Neutrophil (primary cell): ENCODE measurements at regions not wholly inside any gene's neighbourhood (a gene's known extent, or its start where the extent isn't known, plus 50 kb on each side); places are given as distances from the start of the nearest gene placed in this dataset.

Experiments
- H3K27ac ChIP-seq: fragments of 200-600 bp; sonication (generic); 2 replicates; pipeline ENCODE4 v1.5.1; 2016; ENCODE audit warnings: mild to moderate bottlenecking, moderate library complexity
- H3K27me3 ChIP-seq: fragments of 200-600 bp; sonication (generic); 2 replicates; pipeline ENCODE4 v1.6.0; 2016; ENCODE audit warnings: mild to moderate bottlenecking
- H3K36me3 ChIP-seq: fragments of 200-600 bp; sonication (generic); 2 replicates; pipeline ENCODE4 v1.5.1; 2017
- H3K4me1 ChIP-seq, 2 experiments: fragments of 200-600 bp in 1 of 2; sonication (generic) in 1 of 2; 1 replicate in 1 of 2; 2 replicates in 1 of 2; pipeline versions ENCODE4 v1.5.1 to v1.6.1; 2013 to 2016; ENCODE audit warnings: low read depth in 1 of 2, low read length in 1 of 2, mild to moderate bottlenecking in 1 of 2, moderate library complexity in 1 of 2; ENCODE audit not compliant: control insufficient read depth in 1 of 2, insufficient read depth in 1 of 2
- H3K4me3 ChIP-seq, 2 experiments: fragments of 200-600 bp in 1 of 2; sonication (generic) in 1 of 2; 1 replicate in 1 of 2; 2 replicates in 1 of 2; pipeline ENCODE4 v1.5.1; 2013 to 2016; ENCODE audit warnings: low read depth in 1 of 2, low read length in 1 of 2, mild to moderate bottlenecking in 1 of 2, moderate library complexity in 1 of 2
- H3K9me3 ChIP-seq: fragments of 200-600 bp; sonication (generic); 2 replicates; pipeline ENCODE4 v1.5.1; 2016
- CTCF ChIP-seq: fragments of 200-600 bp; sonication (generic); IDR thresholded peaks from 2 replicates; pipeline ENCODE4 v1.5.1; 2016; ENCODE audit warnings: antibody characterized with exemption

DNA sequence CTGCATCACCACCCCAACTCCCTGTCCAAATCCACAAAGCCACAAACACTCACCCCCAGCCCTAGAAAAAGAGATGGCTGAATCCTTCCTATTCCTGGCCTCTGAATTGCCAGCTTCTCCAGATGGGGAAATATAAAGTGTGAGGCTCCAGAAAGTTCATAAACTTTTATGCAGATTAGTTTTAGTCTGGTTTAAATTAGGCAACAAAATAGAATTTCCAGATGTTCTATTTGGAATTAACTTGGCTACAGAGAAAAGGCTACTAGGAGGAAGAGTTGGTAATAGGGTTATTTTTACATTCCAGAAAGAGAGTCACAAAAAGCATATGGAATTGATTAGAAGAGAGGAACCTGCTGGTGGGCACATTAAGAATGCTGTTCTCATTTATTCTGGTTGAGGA is 56.0 kb downstream of the EN1 start:
- no peaks in the 10 kb centered on the region for H3K4me1 ChIP-seq
- TF ChIP-seq CTCF, result no peak
- H3K27ac ChIP-seq, result no peak overlapping the region
- no peaks in the 10 kb centered on the region for H3K36me3 ChIP-seq
- no peak overlapping the region for H3K4me3 ChIP-seq
- H3K9me3 ChIP-seq, result no peaks in the 10 kb centered on the region
- H3K27me3 ChIP-seq, result peaks cover 26% of the 10 kb centered on the region

DNA sequence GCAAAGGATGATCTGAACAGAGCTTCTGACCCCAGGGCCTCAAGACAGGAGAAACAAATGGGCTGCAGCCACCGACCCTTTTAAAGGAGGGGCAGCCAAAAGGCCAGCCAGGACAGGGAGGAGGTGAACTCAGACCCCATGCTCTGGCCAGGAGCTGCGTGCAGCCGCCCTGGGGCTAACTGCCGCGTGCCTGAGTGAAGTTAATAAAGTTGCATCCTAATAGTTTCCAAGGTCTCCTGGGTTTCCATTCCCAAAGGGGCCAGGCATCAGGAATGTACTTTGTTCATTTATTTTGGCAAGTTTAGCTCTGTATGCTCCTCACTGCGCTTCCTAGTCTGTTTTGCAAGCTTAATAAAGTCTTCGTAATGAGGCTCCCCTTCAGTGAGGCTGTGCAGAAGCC is 60.7 kb downstream of the EN1 start:
- no peak for TF ChIP-seq CTCF
- no peaks in the 10 kb centered on the region for H3K4me1 ChIP-seq
- H3K9me3 ChIP-seq, result no peaks in the 10 kb centered on the region
- H3K4me3 ChIP-seq, result no peak overlapping the region
- H3K27me3 ChIP-seq, result peaks cover 30% of the 10 kb centered on the region
- H3K36me3 ChIP-seq, result no peaks in the 10 kb centered on the region
- no peak overlapping the region for H3K27ac ChIP-seq

DNA sequence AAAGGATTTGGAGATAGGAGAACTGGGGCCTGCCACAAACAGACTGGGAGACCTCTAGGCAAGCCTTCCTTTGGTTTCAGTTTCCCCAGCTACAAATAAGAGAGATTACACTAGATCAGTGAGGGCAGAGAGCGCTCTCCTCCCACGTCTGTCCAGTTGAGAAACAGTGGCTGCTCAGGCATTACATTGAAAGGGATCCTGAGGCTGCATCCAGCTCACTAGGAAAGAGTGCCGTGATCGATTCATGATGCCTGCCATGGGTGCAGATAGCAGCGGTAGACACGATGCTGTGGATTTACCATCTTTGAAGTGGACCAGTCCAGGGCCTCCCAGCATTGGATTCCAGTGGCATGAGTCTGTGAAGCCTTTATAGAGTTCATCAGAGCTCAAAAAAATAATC is 62.6 kb downstream of the EN1 start:
- Histone ChIP-seq H3K9me3 (no peaks in the 10 kb centered on the region), H3K27me3 (peaks cover 16% of the 10 kb centered on the region), H3K36me3 (no peaks in the 10 kb centered on the region), H3K4me1 (no peaks in the 10 kb centered on the region), H3K4me3 (no peak overlapping the region), H3K27ac (no peak overlapping the region)
- no peak for TF ChIP-seq CTCF

GRCh38 chr2:118779362-118779761 is 68.1 kb downstream of the EN1 start:
- Histone ChIP-seq H3K4me1 (no peaks in the 10 kb centered on the region), H3K36me3 (no peaks in the 10 kb centered on the region), H3K27ac (no peak overlapping the region), H3K27me3 (peaks cover 39% of the 10 kb centered on the region), H3K4me3 (no peak overlapping the region), H3K9me3 (no peaks in the 10 kb centered on the region)
- TF ChIP-seq CTCF, result no peak

DNA sequence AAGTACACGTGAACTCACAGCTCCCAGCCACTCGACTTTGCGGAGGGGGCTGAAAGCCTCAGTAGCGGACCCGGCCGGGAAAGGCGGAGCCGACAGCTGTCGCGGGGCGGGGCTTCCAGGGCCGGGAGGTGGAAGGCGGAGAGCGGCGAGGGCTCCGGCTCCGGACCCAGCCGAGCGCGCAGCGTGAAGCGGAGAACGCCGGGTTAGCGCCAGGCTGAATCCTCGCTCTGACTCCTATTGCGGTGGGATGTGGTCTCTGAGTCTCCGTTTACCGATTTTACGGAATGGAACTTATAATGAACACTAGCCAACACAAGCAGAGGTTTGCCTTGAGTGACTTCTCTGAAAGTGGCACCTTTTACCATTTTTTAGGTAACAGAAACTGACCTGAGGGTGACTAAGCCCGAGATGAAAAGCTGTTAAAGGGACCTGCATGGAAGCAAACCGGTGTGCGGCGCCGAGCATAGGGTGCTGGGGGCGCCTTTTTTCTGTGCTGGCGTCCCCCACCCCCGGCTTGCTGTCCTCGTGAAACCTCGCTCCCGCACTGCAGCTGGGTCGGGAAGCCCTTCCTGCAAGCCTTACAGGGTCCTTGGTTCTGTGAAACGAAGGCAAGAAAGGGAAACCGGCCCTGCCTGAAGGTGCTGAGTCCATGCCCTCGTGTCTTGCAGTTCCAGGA is 72.9 kb downstream of the EN1 start:
- H3K36me3 ChIP-seq, result no peaks in the 10 kb centered on the region
- no peak overlapping the region for H3K4me3 ChIP-seq
- H3K9me3 ChIP-seq, result no peaks in the 10 kb centered on the region
- no peaks in the 10 kb centered on the region for H3K4me1 ChIP-seq
- H3K27ac ChIP-seq, result no peak overlapping the region
- H3K27me3 ChIP-seq, result peaks cover 78% of the 10 kb centered on the region
- no peak for TF ChIP-seq CTCF
